Right atrium auricular region (tissue), 2 donors: ENCODE measurements at regions not wholly inside any gene's neighbourhood (a gene's known extent, or its start where the extent isn't known, plus 50 kb on each side); places are given as distances from the start of the nearest gene placed in this dataset.

Experiments
- DNase-seq: peaks from one replicate; pipeline ENCODE4 v3.0.0-alpha.2; 2019; ENCODE audit warnings: low spot score
- H3K27ac ChIP-seq, 2 donors: fragments of 200-600 bp; sonication (generic); 1 replicate in 1 of 2; 2 replicates in 1 of 2; pipeline ENCODE4 v1.5.1; 2016 to 2019
- H3K27me3 ChIP-seq, 2 donors: fragments of 200-600 bp; sonication (generic); one replicate each; pipeline versions ENCODE4 v1.5.1 to v1.6.0; 2017 to 2019
- H3K36me3 ChIP-seq: fragments of 200-600 bp; sonication (generic); one replicate; pipeline ENCODE4 v1.5.1; 2016
- H3K4me1 ChIP-seq, 2 donors: fragments of 200-600 bp; sonication (generic); one replicate each; pipeline versions ENCODE4 v1.5.1 to v1.6.0; 2017 to 2019
- H3K4me3 ChIP-seq, 2 donors: fragments of 200-600 bp; sonication (generic); 1 replicate in 1 of 2; 2 replicates in 1 of 2; pipeline ENCODE4 v1.5.1; 2017 to 2019; ENCODE audit warnings: mild to moderate bottlenecking in 1 of 2, moderate library complexity in 1 of 2
- H3K9me3 ChIP-seq, 2 donors: fragments of 200-600 bp; sonication (generic); one replicate each; pipeline ENCODE4 v1.5.1; 2019
- TF ChIP-seq, protein P1 (sequence below), 2 donors: fragments of 200-600 bp; sonication (generic); IDR thresholded peaks; one replicate each; pipeline ENCODE4 v1.5.1; 2019; ENCODE audit warnings: antibody characterized with exemption in 2 of 2

- H3K27me3 ChIP-seq, result no peaks in the 10 kb centered on the region
Observed at GRCh38 chr2:210839034-210839433, 282.6 kb downstream of the CPS1 start.

DNA sequence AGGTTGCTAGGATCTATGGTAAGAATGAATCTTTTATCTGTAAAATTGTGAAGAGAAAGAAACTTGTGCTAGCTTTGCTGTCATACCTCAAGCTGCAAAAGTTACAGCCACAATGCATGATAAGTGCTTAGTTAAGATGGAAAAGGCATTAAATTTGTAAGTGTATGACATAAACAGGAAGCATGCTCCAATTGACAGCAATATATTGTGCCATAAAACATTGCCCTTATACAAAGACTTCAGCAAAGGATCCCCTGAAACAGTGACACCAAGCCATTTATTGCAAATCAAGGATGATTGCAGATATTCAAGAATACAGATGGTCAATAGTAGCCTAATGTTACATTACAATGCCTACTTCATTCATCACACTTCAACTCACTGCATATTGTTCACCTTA lies 283.1 kb downstream of the CPS1 start:
- Histone ChIP-seq H3K9me3 (no peaks in the 10 kb centered on the region), H3K27me3 (no peaks in the 10 kb centered on the region), H3K4me3 (no peak overlapping the region), H3K27ac (no peak overlapping the region), H3K4me1 (no peaks in the 10 kb centered on the region), H3K36me3 (no peaks in the 10 kb centered on the region)
- TF ChIP-seq, protein P1, sequence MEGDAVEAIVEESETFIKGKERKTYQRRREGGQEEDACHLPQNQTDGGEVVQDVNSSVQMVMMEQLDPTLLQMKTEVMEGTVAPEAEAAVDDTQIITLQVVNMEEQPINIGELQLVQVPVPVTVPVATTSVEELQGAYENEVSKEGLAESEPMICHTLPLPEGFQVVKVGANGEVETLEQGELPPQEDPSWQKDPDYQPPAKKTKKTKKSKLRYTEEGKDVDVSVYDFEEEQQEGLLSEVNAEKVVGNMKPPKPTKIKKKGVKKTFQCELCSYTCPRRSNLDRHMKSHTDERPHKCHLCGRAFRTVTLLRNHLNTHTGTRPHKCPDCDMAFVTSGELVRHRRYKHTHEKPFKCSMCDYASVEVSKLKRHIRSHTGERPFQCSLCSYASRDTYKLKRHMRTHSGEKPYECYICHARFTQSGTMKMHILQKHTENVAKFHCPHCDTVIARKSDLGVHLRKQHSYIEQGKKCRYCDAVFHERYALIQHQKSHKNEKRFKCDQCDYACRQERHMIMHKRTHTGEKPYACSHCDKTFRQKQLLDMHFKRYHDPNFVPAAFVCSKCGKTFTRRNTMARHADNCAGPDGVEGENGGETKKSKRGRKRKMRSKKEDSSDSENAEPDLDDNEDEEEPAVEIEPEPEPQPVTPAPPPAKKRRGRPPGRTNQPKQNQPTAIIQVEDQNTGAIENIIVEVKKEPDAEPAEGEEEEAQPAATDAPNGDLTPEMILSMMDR (IDR thresholded peaks at IDR 0.05), result no peak
- no peak for DNase-seq

More at GRCh38 chr2:210839034-210839433, 282.6 kb downstream of the CPS1 start:
- no peak for DNase-seq
- H3K27ac ChIP-seq, result no peak overlapping the region
- no peaks in the 10 kb centered on the region for H3K36me3 ChIP-seq
- no peak overlapping the region for H3K4me3 ChIP-seq
- H3K4me1 ChIP-seq, result no peaks in the 10 kb centered on the region
- no peaks in the 10 kb centered on the region for H3K9me3 ChIP-seq
- TF ChIP-seq, protein P1 (IDR thresholded peaks at IDR 0.05), result no peak

- no peak overlapping the region for H3K4me3 ChIP-seq
- TF ChIP-seq, protein P1 (IDR thresholded peaks at IDR 0.05), result no peak
- no peak overlapping the region for H3K27ac ChIP-seq
- H3K9me3 ChIP-seq, result no peaks in the 10 kb centered on the region
- no peaks in the 10 kb centered on the region for H3K4me1 ChIP-seq
- no peak for DNase-seq
- no peaks in the 10 kb centered on the region for H3K27me3 ChIP-seq
- H3K36me3 ChIP-seq, result no peaks in the 10 kb centered on the region
Observed at GRCh38 chr2:210842896-210843295, 286.5 kb downstream of the CPS1 start.

- H3K4me3 ChIP-seq, result no peak overlapping the region
- TF ChIP-seq, protein P1 (IDR thresholded peaks at IDR 0.05), result no peak
- H3K9me3 ChIP-seq, result no peaks in the 10 kb centered on the region
- no peak for DNase-seq
- no peak overlapping the region for H3K27ac ChIP-seq
- H3K36me3 ChIP-seq, result no peaks in the 10 kb centered on the region
- no peaks in the 10 kb centered on the region for H3K4me1 ChIP-seq
- H3K27me3 ChIP-seq, result no peaks in the 10 kb centered on the region
Observed at GRCh38 chr2:210844016-210844415, 287.6 kb downstream of the CPS1 start.

GRCh38 chr2:210859314-210859713 lies 302.9 kb downstream of the CPS1 start:
- no peak for DNase-seq
- TF ChIP-seq, protein P1 (IDR thresholded peaks at IDR 0.05), result no peak
- no peak overlapping the region for H3K27ac ChIP-seq
- no peak overlapping the region for H3K4me3 ChIP-seq
- no peaks in the 10 kb centered on the region for H3K36me3 ChIP-seq
- no peaks in the 10 kb centered on the region for H3K9me3 ChIP-seq
- H3K4me1 ChIP-seq, result no peaks in the 10 kb centered on the region
- no peaks in the 10 kb centered on the region for H3K27me3 ChIP-seq

DNA sequence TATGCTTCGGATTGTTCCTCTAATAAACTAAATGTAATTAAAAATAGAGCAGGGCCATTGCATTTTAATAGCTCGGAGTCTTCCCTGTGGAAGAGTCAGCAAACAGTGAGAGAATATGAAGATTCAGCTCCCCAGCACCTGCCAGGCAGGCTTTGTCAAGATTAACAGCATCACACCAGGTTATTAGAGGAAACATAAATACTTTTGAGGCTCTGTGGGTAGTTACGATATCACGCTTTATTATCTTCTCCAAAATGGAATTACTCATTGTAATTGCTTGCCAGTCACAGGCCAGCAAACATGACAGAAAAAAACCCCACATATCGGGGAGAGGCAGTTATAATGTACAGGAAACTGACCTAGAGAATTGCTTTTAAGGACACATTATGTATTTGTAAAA lies 303.9 kb downstream of the CPS1 start:
- Histone ChIP-seq H3K27me3 (no peaks in the 10 kb centered on the region), H3K4me1 (no peaks in the 10 kb centered on the region), H3K9me3 (no peaks in the 10 kb centered on the region), H3K36me3 (no peaks in the 10 kb centered on the region), H3K27ac (no peak overlapping the region), H3K4me3 (no peak overlapping the region)
- TF ChIP-seq, protein P1 (IDR thresholded peaks at IDR 0.05), result no peak
- DNase-seq, result no peak
